Retinal pigment epithelial cell (primary cell): ENCODE measurements at regions not wholly inside any gene's neighbourhood (a gene's known extent, or its start where the extent isn't known, plus 50 kb on each side); places are given as distances from the start of the nearest gene placed in this dataset.

ENCODE experiments used
- DNase-seq: peaks from one replicate; pipeline ENCODE4 v3.0.0-alpha.2; 2010; ENCODE audit warnings: low read depth
- H3K4me3 ChIP-seq: 2 replicates; pipeline ENCODE4 v1.5.1; 2011; ENCODE audit warnings: mild to moderate bottlenecking, low read length, control low read depth, moderate library complexity
- CTCF ChIP-seq: conservative IDR thresholded peaks from 2 replicates; pipeline ENCODE4 v1.5.1; 2011; ENCODE audit warnings: low read depth, low read length, control low read depth, inconsistent platforms

GRCh38 chr13:34006011-34006410, 188.1 kb downstream of the RFC3 start:
- no peak for DNase-seq
- no peak overlapping the region for H3K4me3 ChIP-seq
- no peak for TF ChIP-seq CTCF

- H3K4me3 ChIP-seq, result no peak overlapping the region
- no peak for TF ChIP-seq CTCF
- no peak for DNase-seq
These were observed 193.7 kb downstream of the RFC3 start for GRCh38 chr13:34011552-34012085.

GRCh38 chr13:34012382-34012781, 194.4 kb downstream of the RFC3 start:
- DNase-seq, result no peak
- TF ChIP-seq CTCF, result no peak
- no peak overlapping the region for H3K4me3 ChIP-seq

GRCh38 chr13:34013061-34013460, 195.1 kb downstream of the RFC3 start:
- DNase-seq, result no peak
- TF ChIP-seq CTCF, result no peak
- H3K4me3 ChIP-seq, result no peak overlapping the region

GRCh38 chr13:34017231-34017630, 199.3 kb downstream of the RFC3 start:
- TF ChIP-seq CTCF, result no peak
- no peak for DNase-seq
- no peak overlapping the region for H3K4me3 ChIP-seq

- no peak overlapping the region for H3K4me3 ChIP-seq
- no peak for TF ChIP-seq CTCF
- no peak for DNase-seq
These were observed 201.9 kb downstream of the RFC3 start for GRCh38 chr13:34019870-34020269.

GRCh38 chr13:34020388-34020787, 202.4 kb downstream of the RFC3 start:
- H3K4me3 ChIP-seq, result no peak overlapping the region

More at GRCh38 chr13:34020388-34020787, 202.4 kb downstream of the RFC3 start:
- no peak for DNase-seq
- no peak for TF ChIP-seq CTCF
